Adipocyte (in vitro differentiated cells): ENCODE measurements at regions not wholly inside any gene's neighbourhood (a gene's known extent, or its start where the extent isn't known, plus 50 kb on each side); places are given as distances from the start of the nearest gene placed in this dataset.

ENCODE experiments used
- DNase-seq: peaks from one replicate; pipeline ENCODE4 v3.0.0-alpha.2; 2015; ENCODE audit warnings: low read depth
- H3K27me3 ChIP-seq: replicated peaks from 2 replicates; pipeline ENCODE4 v1.7.0; 2013; ENCODE audit warnings: mild to moderate bottlenecking, low read length, moderate library complexity; ENCODE audit not compliant: control insufficient read depth, insufficient read depth
- H3K36me3 ChIP-seq: 2 replicates; pipeline ENCODE4 v1.7.0; 2013; ENCODE audit warnings: low read length, mild to moderate bottlenecking, moderate library complexity; ENCODE audit not compliant: control insufficient read depth, insufficient read depth, severe bottlenecking
- H3K4me1 ChIP-seq: 2 replicates; pipeline ENCODE4 v1.7.0; 2013; ENCODE audit warnings: mild to moderate bottlenecking, low read length, moderate library complexity; ENCODE audit not compliant: control insufficient read depth, insufficient read depth
- H3K4me3 ChIP-seq: 2 replicates; pipeline ENCODE4 v1.7.0; 2013; ENCODE audit warnings: mild to moderate bottlenecking, low read length, moderate library complexity
- H3K9ac ChIP-seq: 2 replicates; pipeline ENCODE4 v1.7.0; 2013; ENCODE audit warnings: mild to moderate bottlenecking, low read length, moderate library complexity
- H3K9me3 ChIP-seq: 2 replicates; pipeline ENCODE4 v1.7.0; 2013; ENCODE audit warnings: mild to moderate bottlenecking, low read length, moderate library complexity; ENCODE audit not compliant: control insufficient read depth

- no peak overlapping the region for H3K4me3 ChIP-seq
- H3K36me3 ChIP-seq = no peaks in the 10 kb centered on the region
- H3K27me3 ChIP-seq = no peaks in the 10 kb centered on the region
- H3K4me1 ChIP-seq = no peaks in the 10 kb centered on the region
- H3K9me3 ChIP-seq = no peaks in the 10 kb centered on the region
- DNase-seq = no peak
- H3K9ac ChIP-seq = no peak overlapping the region
Observed at GRCh38 chr14:98059106-98059505, 1212.9 kb downstream of the BCL11B start.

DNA sequence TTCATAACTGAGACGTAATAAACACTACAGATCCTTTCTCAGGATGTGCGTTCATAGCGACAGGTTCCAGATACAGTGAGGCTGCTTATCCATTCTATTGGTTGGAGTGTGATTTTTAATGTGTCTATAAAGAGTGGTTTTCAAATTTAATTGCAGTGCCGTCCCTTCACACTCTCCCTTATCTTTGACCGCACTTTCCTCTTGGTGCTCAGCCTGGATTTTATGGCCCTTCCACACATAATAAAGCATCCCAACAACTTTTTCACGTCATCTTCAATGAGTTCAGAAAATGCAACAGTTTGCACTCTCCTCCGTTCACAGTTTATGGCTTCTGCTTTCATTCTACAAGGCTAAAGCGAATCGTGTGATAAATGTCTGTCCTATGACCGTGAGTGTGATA, 1209.9 kb downstream of the BCL11B start:
- Histone ChIP-seq H3K9me3 (no peaks in the 10 kb centered on the region), H3K4me1 (no peaks in the 10 kb centered on the region), H3K4me3 (no peak overlapping the region), H3K9ac (no peak overlapping the region), H3K36me3 (no peaks in the 10 kb centered on the region), H3K27me3 (no peaks in the 10 kb centered on the region)
- DNase-seq = no peak

GRCh38 chr14:98069712-98070171, 1202.3 kb downstream of the BCL11B start:
- Histone ChIP-seq H3K4me3 (no peak overlapping the region), H3K27me3 (no peaks in the 10 kb centered on the region), H3K9ac (no peak overlapping the region), H3K4me1 (no peaks in the 10 kb centered on the region), H3K36me3 (no peaks in the 10 kb centered on the region), H3K9me3 (no peaks in the 10 kb centered on the region)
- DNase-seq = no peak

DNA sequence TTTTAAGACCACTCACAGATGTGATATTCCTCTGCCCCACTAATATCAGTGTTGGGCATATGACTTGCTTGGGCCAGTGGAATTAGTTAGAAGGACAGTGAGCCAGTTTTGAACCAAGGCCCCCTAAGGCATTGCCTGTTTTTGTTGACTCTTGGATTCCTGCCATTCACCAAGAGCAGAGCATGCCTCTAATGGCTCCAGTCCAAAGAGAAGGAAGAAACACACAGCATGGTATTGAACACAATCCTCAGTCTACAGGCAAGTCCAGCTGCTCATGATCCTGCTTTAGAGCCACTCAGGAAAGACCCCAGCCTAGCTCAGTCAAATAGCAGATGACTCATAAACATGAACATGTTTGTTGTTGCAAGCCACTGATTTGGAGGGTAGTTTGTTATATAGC, 1201.5 kb downstream of the BCL11B start:
- H3K9ac ChIP-seq = no peak overlapping the region
- H3K27me3 ChIP-seq = no peaks in the 10 kb centered on the region
- H3K9me3 ChIP-seq = no peaks in the 10 kb centered on the region
- H3K4me1 ChIP-seq = no peaks in the 10 kb centered on the region
- DNase-seq = no peak
- H3K36me3 ChIP-seq = no peaks in the 10 kb centered on the region
- no peak overlapping the region for H3K4me3 ChIP-seq

DNA sequence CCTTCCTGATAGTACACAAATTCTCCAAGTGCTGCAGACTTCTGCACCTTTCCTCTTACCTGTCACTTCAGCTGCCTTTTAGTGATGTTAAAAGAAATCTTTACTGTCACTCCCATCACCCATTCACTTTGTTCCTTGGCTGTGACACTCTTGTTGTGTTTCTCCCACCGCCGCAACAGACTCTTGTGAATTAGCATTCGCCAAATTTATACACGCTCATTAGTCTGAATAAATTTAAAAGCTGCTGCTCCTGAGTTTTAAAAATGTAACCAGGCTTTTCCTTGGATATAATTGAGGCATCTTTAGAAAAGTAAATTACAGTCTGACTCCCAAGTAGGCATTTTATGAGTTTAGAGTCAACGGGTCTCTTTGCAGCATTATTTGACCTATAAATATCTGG, 1197.9 kb downstream of the BCL11B start:
- no peak overlapping the region for H3K4me3 ChIP-seq
- no peak overlapping the region for H3K9ac ChIP-seq
- H3K9me3 ChIP-seq = no peaks in the 10 kb centered on the region
- H3K27me3 ChIP-seq = no peaks in the 10 kb centered on the region
- H3K36me3 ChIP-seq = no peaks in the 10 kb centered on the region
- DNase-seq = no peak
- H3K4me1 ChIP-seq = no peaks in the 10 kb centered on the region

DNA sequence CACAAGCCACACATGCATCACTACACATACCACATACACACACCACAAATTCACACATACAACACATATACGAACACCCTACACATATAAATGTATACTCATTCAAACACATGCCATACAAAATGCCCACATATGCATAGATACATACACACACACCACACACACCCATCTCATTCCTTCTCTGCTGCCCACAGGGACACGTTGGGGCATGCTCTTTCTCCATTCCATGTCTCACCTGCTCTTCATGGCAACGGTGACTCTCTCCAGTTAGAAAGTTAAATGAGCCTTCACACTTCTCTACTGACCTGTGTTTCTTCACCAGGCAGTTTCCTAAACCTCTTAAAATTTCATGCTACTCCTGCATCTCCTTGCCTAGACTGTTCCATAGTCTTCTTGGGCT, 1194.8 kb downstream of the BCL11B start:
- Histone ChIP-seq H3K36me3 (no peaks in the 10 kb centered on the region), H3K27me3 (no peaks in the 10 kb centered on the region), H3K9me3 (no peaks in the 10 kb centered on the region), H3K9ac (no peak overlapping the region), H3K4me1 (no peaks in the 10 kb centered on the region), H3K4me3 (no peak overlapping the region)
- DNase-seq = no peak

GRCh38 chr14:98082833-98083232, 1189.2 kb downstream of the BCL11B start:
- H3K4me1 ChIP-seq = no peaks in the 10 kb centered on the region
- H3K27me3 ChIP-seq = no peaks in the 10 kb centered on the region
- H3K9ac ChIP-seq = no peak overlapping the region
- H3K36me3 ChIP-seq = no peaks in the 10 kb centered on the region
- no peak for DNase-seq
- H3K9me3 ChIP-seq = no peaks in the 10 kb centered on the region
- no peak overlapping the region for H3K4me3 ChIP-seq

DNA sequence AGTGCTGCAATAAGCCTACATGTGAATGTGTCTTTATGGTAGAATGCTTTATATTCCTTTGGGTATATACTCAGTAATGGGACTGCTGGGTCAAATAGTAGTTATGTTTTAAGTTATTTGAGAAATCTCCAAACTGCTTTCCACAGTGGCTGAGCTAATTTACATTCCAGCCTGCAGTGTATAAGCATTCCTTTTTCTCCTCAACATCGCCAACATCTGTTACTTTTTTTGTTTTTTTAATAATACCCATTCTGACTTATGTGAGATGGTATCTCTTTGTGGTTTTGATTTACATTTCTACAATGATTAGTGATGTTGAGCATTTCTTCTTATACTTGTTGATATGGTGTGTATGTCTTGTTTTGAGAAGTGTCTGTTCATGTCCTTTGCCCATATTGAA, 1186.2 kb downstream of the BCL11B start:
- no peaks in the 10 kb centered on the region for H3K36me3 ChIP-seq
- no peaks in the 10 kb centered on the region for H3K27me3 ChIP-seq
- no peak for DNase-seq
- no peaks in the 10 kb centered on the region for H3K9me3 ChIP-seq
- no peak overlapping the region for H3K9ac ChIP-seq
- no peak overlapping the region for H3K4me3 ChIP-seq
- H3K4me1 ChIP-seq = no peaks in the 10 kb centered on the region

DNA sequence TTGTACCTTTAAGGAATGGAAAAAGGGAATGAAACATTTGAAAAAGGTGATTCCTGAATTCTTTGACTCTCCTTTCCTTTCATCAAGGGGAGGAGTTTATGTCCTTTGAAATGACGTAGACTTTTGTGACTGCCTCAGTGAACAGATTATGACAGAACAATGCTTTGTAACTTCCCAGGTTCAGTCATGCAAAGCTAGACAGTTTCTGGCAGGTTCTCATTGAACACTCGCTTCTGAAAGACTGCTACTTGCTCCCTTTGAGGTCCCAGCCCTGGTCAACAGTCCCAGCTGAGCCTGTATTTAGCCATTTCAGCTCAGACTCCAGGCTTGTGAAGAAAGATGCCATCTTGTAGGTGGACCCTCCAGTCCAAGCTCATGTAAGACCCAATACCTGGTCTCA, 1178.9 kb downstream of the BCL11B start:
- H3K27me3 ChIP-seq = no peaks in the 10 kb centered on the region
- no peaks in the 10 kb centered on the region for H3K9me3 ChIP-seq
- no peaks in the 10 kb centered on the region for H3K36me3 ChIP-seq
- no peak overlapping the region for H3K4me3 ChIP-seq
- no peak overlapping the region for H3K9ac ChIP-seq
- DNase-seq = no peak
- no peaks in the 10 kb centered on the region for H3K4me1 ChIP-seq

DNA sequence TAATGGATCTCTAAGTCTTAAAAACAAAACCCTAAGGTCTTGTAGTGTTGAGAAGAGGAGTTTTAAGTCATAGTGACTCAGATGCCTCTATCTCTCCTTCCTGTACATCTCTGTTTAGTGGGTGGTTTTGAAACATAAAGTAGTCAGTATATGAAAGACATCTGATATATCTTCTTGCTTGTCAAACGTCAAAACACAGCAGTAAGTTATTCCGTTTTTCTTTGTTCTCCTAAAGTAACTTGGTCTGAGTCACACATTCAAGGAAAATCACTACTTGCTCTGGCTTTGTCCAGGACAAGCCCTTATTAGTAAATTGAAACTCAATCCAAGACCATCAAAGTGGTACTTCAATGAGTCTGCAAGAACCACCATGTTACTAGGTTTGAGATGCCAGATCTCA, 1172.5 kb downstream of the BCL11B start:
- Histone ChIP-seq H3K9ac (no peak overlapping the region), H3K9me3 (no peaks in the 10 kb centered on the region), H3K36me3 (no peaks in the 10 kb centered on the region), H3K4me1 (no peaks in the 10 kb centered on the region), H3K27me3 (no peaks in the 10 kb centered on the region), H3K4me3 (no peak overlapping the region)
- no peak for DNase-seq

DNA sequence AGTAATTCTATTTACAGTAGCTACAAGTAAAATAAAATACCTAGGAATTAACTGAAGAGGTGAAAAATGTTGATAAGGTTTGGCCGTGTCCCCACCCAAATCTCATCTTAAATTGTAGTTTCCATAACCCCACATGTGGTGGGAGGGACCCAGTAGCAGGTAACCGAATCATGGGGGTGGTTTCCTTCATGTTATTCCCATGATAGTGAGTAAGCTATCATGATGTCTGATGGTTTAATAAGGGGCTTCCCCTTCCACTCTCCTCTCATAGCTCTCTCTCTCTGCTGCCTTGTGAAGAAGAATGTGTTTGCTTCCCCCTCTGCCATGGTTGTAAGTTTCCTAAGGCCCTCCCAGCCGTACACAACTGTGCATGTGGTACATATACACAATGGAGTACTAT, 1170.7 kb downstream of the BCL11B start:
- no peaks in the 10 kb centered on the region for H3K36me3 ChIP-seq

GRCh38 chr14:98103705-98104104, 1168.3 kb downstream of the BCL11B start:
- Histone ChIP-seq H3K9ac (no peak overlapping the region), H3K4me3 (no peak overlapping the region), H3K36me3 (no peaks in the 10 kb centered on the region), H3K9me3 (no peaks in the 10 kb centered on the region), H3K4me1 (no peaks in the 10 kb centered on the region), H3K27me3 (no peaks in the 10 kb centered on the region)
- no peak for DNase-seq

More for the DNA sequence above, 1170.7 kb downstream of the BCL11B start:
- H3K9me3 ChIP-seq = no peaks in the 10 kb centered on the region
- no peak for DNase-seq
- no peaks in the 10 kb centered on the region for H3K4me1 ChIP-seq
- H3K9ac ChIP-seq = no peak overlapping the region
- H3K4me3 ChIP-seq = no peak overlapping the region
- no peaks in the 10 kb centered on the region for H3K27me3 ChIP-seq
